Prostate gland (tissue), 2 donors: ENCODE measurements at regions not wholly inside any gene's neighbourhood (a gene's known extent, or its start where the extent isn't known, plus 50 kb on each side); places are given as distances from the start of the nearest gene placed in this dataset.

ENCODE experiments used
- DNase-seq: peaks from one replicate; pipeline ENCODE4 v3.0.0-alpha.2; 2019; ENCODE audit warnings: low spot score
- H3K27ac ChIP-seq, 2 donors: fragments of 200-600 bp; sonication (generic); 2 replicates each; pipeline ENCODE4 v1.5.1; 2017 to 2019
- H3K27me3 ChIP-seq: fragments of 200-600 bp; sonication (generic); replicated peaks from 2 replicates; pipeline ENCODE4 v1.5.1; 2019; ENCODE audit not compliant: insufficient read depth
- H3K36me3 ChIP-seq, 2 donors: fragments of 200-600 bp; sonication (generic); 1 replicate in 1 of 2; 2 replicates in 1 of 2; pipeline versions ENCODE4 v1.5.1 to v1.8.1; 2017 to 2019
- H3K4me1 ChIP-seq: fragments of 200-600 bp; sonication (generic); replicated peaks from 2 replicates; pipeline ENCODE4 v1.5.1; 2019
- H3K4me3 ChIP-seq, 2 donors: fragments of 200-600 bp; sonication (generic); 2 replicates each; pipeline ENCODE4 v1.5.1; 2017 to 2019
- H3K9me3 ChIP-seq: fragments of 200-600 bp; sonication (generic); 2 replicates; pipeline ENCODE4 v1.5.1; 2017
- CTCF ChIP-seq, 4 experiments: fragments of 200-600 bp in 2 of 4; fragments of 450-650 bp in 2 of 4; sonication (generic) in 2 of 4; IDR thresholded peaks; 1 replicate in 3 of 4; 2 replicates in 1 of 4; pipeline ENCODE4 v1.5.1; 2016 to 2019; ENCODE audit warnings: antibody characterized with exemption in 4 of 4, mild to moderate bottlenecking in 2 of 4, moderate library complexity in 2 of 4
- POLR2A ChIP-seq: fragments of 450-650 bp; IDR thresholded peaks from one replicate; pipeline ENCODE4 v1.6.1; 2016; ENCODE audit warnings: antibody characterized with exemption, mild to moderate bottlenecking
- POLR2AphosphoS5 ChIP-seq: sonication (generic); formaldehyde crosslinking; IDR thresholded peaks from one replicate; pipeline ENCODE4 v1.6.1; 2017; ENCODE audit warnings: antibody characterized with exemption
- WGBS: methylation state at CpG from one replicate; pipeline ENCODE4 v1.1.5; 2018; 5-methylcytosine and 5-hydroxymethylcytosine counted together
- intact Hi-C: fragments of 100-400 bp; cut with DNase I; formaldehyde crosslinking; loops from one replicate; pipeline ENCODE4 v1.14.2; 2022

GRCh38 chr6:150535818-150536220 lies 63.9 kb upstream of the PLEKHG1 start:
- Histone ChIP-seq H3K9me3 (no peaks in the 10 kb centered on the region), H3K4me1 (no peaks in the 10 kb centered on the region), H3K27me3 (no peaks in the 10 kb centered on the region), H3K27ac (no peak overlapping the region), H3K36me3 (no peaks in the 10 kb centered on the region), H3K4me3 (no peak overlapping the region)
- no peak for DNase-seq
- WGBS = 94% methylated on average over 1 of the region's 1 CpG
- intact Hi-C loops = no loop called here
- TF ChIP-seq POLR2A (no peak), POLR2AphosphoS5 (no peak), CTCF (IDR thresholded peaks at IDR 0.05) (no peak)

- intact Hi-C loops = no loop called here
- no peak for DNase-seq
- TF ChIP-seq POLR2AphosphoS5 = no peak
- TF ChIP-seq POLR2A = no peak
- Histone ChIP-seq H3K9me3 (no peaks in the 10 kb centered on the region), H3K4me3 (no peak overlapping the region), H3K27ac (no peak overlapping the region), H3K4me1 (no peaks in the 10 kb centered on the region), H3K27me3 (no peaks in the 10 kb centered on the region), H3K36me3 (no peaks in the 10 kb centered on the region)
- 80% methylated on average over 4 of the region's 4 CpGs for WGBS
Observed at GRCh38 chr6:150536835-150537234, 62.9 kb upstream of the PLEKHG1 start.

GRCh38 chr6:150537491-150537890 lies 62.2 kb upstream of the PLEKHG1 start:
- Histone ChIP-seq H3K9me3 (no peaks in the 10 kb centered on the region), H3K36me3 (no peaks in the 10 kb centered on the region), H3K27ac (no peak overlapping the region), H3K27me3 (no peaks in the 10 kb centered on the region), H3K4me3 (no peak overlapping the region), H3K4me1 (no peaks in the 10 kb centered on the region)
- intact Hi-C loops = no loop called here
- 77% methylated on average over 4 of the region's 4 CpGs for WGBS
- no peak for DNase-seq
- TF ChIP-seq CTCF (IDR thresholded peaks at IDR 0.05) (no peak), POLR2A (no peak), POLR2AphosphoS5 (no peak)

GRCh38 chr6:150537893-150538292 lies 61.8 kb upstream of the PLEKHG1 start:
- H3K9me3 ChIP-seq = no peaks in the 10 kb centered on the region
- TF ChIP-seq POLR2A (no peak), POLR2AphosphoS5 (no peak), CTCF (IDR thresholded peaks at IDR 0.05) (no peak)
- H3K27ac ChIP-seq = no peak overlapping the region
- no peak for DNase-seq
- no peak overlapping the region for H3K4me3 ChIP-seq
- H3K36me3 ChIP-seq = no peaks in the 10 kb centered on the region
- no peaks in the 10 kb centered on the region for H3K4me1 ChIP-seq
- intact Hi-C loops = no loop called here
- WGBS = 32% methylated on average over 1 of the region's 1 CpG
- H3K27me3 ChIP-seq = no peaks in the 10 kb centered on the region

GRCh38 chr6:150539111-150539510 lies 60.6 kb upstream of the PLEKHG1 start:
- Histone ChIP-seq H3K4me1 (no peaks in the 10 kb centered on the region), H3K27me3 (no peaks in the 10 kb centered on the region), H3K4me3 (no peak overlapping the region), H3K27ac (no peak overlapping the region), H3K36me3 (no peaks in the 10 kb centered on the region), H3K9me3 (no peaks in the 10 kb centered on the region)
- intact Hi-C loops = no loop called here
- TF ChIP-seq CTCF (IDR thresholded peaks at IDR 0.05) (no peak), POLR2AphosphoS5 (no peak), POLR2A (no peak)
- 94% methylated on average over 2 of the region's 2 CpGs for WGBS
- no peak for DNase-seq
